Urothelium cell line (cell line): ENCODE measurements at regions not wholly inside any gene's neighbourhood (a gene's known extent, or its start where the extent isn't known, plus 50 kb on each side); places are given as distances from the start of the nearest gene placed in this dataset.
"Not testable (repeated sequence)": the region's sequence is repeated elsewhere in the genome, so short reads cannot be mapped to it uniquely, and the experiment has no call there.

Experiments
- DNase-seq: peaks from one replicate; pipeline ENCODE4 v3.0.0; 2011; ENCODE audit warnings: low spot score, mixed read lengths
- FAIRE-seq: peaks from 2 replicates; lab custom pipeline; 2011; peaks lifted over from hg19 to GRCh38; lab: Jason Lieb, UNC

GRCh38 chr6:133046576-133046975 is 194.6 kb upstream of the EYA4 start:
- no peak for DNase-seq

GRCh38 chr6:133047065-133047665 is 194.0 kb upstream of the EYA4 start:
- no peak for DNase-seq
- no peak for FAIRE-seq

More at GRCh38 chr6:133046576-133046975, 194.6 kb upstream of the EYA4 start:
- FAIRE-seq, result no peak

GRCh38 chr6:133047706-133048105 is 193.5 kb upstream of the EYA4 start:
- DNase-seq, result no peak
- FAIRE-seq, result no peak

- FAIRE-seq, result no peak
- no peak for DNase-seq
Measured at GRCh38 chr6:133051240-133051639, 189.9 kb upstream of the EYA4 start.

- FAIRE-seq (no peak), DNase-seq (no peak)
Measured at GRCh38 chr6:133052465-133052864, 188.7 kb upstream of the EYA4 start.

- FAIRE-seq (no peak), DNase-seq (no peak)
Measured at GRCh38 chr6:133055441-133055966, 185.7 kb upstream of the EYA4 start.

GRCh38 chr6:133057352-133057751 is 183.8 kb upstream of the EYA4 start:
- FAIRE-seq (peak; percentile 68), DNase-seq (no peak)

GRCh38 chr6:133062077-133062476 is 179.1 kb upstream of the EYA4 start:
- FAIRE-seq, result no peak
- no peak for DNase-seq

GRCh38 chr6:133062696-133063306 is 178.4 kb upstream of the EYA4 start:
- FAIRE-seq, result no peak

GRCh38 chr6:133067960-133068359 is 173.2 kb upstream of the EYA4 start:
- FAIRE-seq (no peak), DNase-seq (no peak)

More at GRCh38 chr6:133062696-133063306, 178.4 kb upstream of the EYA4 start:
- no peak for DNase-seq

GRCh38 chr6:133070410-133071043 is 170.6 kb upstream of the EYA4 start:
- no peak for DNase-seq
- FAIRE-seq, result no peak

GRCh38 chr6:133079901-133080300 is 161.3 kb upstream of the EYA4 start:
- FAIRE-seq, result no peak
- DNase-seq, result no peak

- FAIRE-seq, result no peak
- no peak for DNase-seq
Measured at GRCh38 chr6:133083248-133083967, 157.7 kb upstream of the EYA4 start.

GRCh38 chr6:133085471-133085870 is 155.7 kb upstream of the EYA4 start:
- no peak for DNase-seq

GRCh38 chr6:133085896-133086295 is 155.3 kb upstream of the EYA4 start:
- DNase-seq, result no peak
- no peak for FAIRE-seq

More at GRCh38 chr6:133085471-133085870, 155.7 kb upstream of the EYA4 start:
- no peak for FAIRE-seq

GRCh38 chr6:133088931-133089695 is 152.0 kb upstream of the EYA4 start:
- DNase-seq, result no peak
- FAIRE-seq, result no peak

GRCh38 chr6:133092199-133092598 is 149.0 kb upstream of the EYA4 start:
- no peak for FAIRE-seq
- no peak for DNase-seq

- FAIRE-seq (no peak), DNase-seq (no peak)
Measured at GRCh38 chr6:133092771-133093170, 148.4 kb upstream of the EYA4 start.

GRCh38 chr6:133093211-133093610 is 147.9 kb upstream of the EYA4 start:
- not testable (repeated sequence) for DNase-seq, FAIRE-seq

- DNase-seq, result no peak
Measured at GRCh38 chr6:133093956-133094355, 147.2 kb upstream of the EYA4 start.

GRCh38 chr6:133097208-133097607 is 143.9 kb upstream of the EYA4 start:
- DNase-seq, result no peak
- FAIRE-seq, result no peak

More at GRCh38 chr6:133093956-133094355, 147.2 kb upstream of the EYA4 start:
- FAIRE-seq, result no peak
